GM06990 (cell line): ENCODE measurements at regions not wholly inside any gene's neighbourhood (a gene's known extent, or its start where the extent isn't known, plus 50 kb on each side); places are given as distances from the start of the nearest gene placed in this dataset.

Experiments used
- DNase-seq: peaks from one replicate; pipeline ENCODE4 v3.0.0-alpha.2; 2011; ENCODE audit not compliant: insufficient read length; ENCODE audit errors: extremely low read depth
- H3K27me3 ChIP-seq: replicated peaks from 2 replicates; pipeline ENCODE4 v1.6.0; 2011; ENCODE audit warnings: low read length; ENCODE audit not compliant: control insufficient read depth, insufficient read depth
- H3K36me3 ChIP-seq: 2 replicates; pipeline ENCODE4 v1.5.1; 2011; ENCODE audit warnings: low read length; ENCODE audit not compliant: control insufficient read depth, insufficient read depth
- H3K4me3 ChIP-seq: replicated peaks from 2 replicates; pipeline ENCODE4 v1.5.1; 2011; ENCODE audit warnings: low read depth, mild to moderate bottlenecking, control low read depth, low read length
- CTCF ChIP-seq: IDR thresholded peaks from 2 replicates; pipeline ENCODE4 v1.5.1; 2011; ENCODE audit warnings: low read length, control low read depth, mild to moderate bottlenecking, inconsistent platforms; ENCODE audit not compliant: insufficient read depth, poor library complexity, severe bottlenecking

DNA sequence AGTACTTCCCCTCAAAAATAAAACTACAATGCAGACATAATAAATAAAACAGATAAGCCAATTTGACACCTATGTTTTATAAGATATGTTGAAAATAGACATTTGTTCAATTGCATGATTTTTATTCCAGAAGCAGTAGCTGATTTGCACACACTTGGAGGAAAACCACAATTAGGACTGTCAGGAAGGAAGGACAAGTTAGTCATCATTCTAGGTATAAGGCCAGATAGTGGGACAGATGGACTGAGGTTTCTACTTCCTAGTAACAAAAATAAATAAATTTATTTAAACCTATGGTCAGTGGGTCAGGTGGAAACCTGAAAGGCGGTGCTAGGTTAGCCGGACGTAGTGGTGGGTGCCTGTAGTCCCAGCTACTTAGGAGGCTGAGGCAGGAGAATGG lies 141.8 kb upstream of the RASSF8 start:
- DNase-seq = no peak
- Histone ChIP-seq H3K36me3 (no peaks in the 10 kb centered on the region), H3K27me3 (no peaks in the 10 kb centered on the region; the same call in 1 of the 2 replicates), H3K4me3 (no peak overlapping the region)
- no peak for TF ChIP-seq CTCF

DNA sequence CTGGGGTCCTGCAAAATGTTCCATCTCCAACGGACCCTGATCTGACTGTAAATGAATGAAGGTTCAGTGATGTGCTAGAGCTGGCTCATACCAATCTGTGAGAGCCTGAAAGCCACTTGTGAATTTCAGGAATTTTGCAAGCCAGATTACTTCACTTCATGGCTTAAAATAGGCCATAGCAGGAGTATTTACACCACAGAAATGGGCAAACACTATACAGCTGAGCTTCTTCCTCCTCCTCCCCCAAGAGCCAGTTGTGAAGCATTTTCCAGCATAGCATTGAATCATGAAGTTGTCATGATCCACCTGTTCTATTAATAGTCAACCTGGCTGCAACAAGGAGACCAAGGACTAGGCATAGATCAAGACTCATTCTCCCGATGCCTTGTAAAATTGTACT lies 141.3 kb upstream of the RASSF8 start:
- DNase-seq = no peak
- TF ChIP-seq CTCF = no peak
- Histone ChIP-seq H3K36me3 (no peaks in the 10 kb centered on the region), H3K4me3 (no peak overlapping the region), H3K27me3 (no peaks in the 10 kb centered on the region; the same call in 1 of the 2 replicates)

DNA sequence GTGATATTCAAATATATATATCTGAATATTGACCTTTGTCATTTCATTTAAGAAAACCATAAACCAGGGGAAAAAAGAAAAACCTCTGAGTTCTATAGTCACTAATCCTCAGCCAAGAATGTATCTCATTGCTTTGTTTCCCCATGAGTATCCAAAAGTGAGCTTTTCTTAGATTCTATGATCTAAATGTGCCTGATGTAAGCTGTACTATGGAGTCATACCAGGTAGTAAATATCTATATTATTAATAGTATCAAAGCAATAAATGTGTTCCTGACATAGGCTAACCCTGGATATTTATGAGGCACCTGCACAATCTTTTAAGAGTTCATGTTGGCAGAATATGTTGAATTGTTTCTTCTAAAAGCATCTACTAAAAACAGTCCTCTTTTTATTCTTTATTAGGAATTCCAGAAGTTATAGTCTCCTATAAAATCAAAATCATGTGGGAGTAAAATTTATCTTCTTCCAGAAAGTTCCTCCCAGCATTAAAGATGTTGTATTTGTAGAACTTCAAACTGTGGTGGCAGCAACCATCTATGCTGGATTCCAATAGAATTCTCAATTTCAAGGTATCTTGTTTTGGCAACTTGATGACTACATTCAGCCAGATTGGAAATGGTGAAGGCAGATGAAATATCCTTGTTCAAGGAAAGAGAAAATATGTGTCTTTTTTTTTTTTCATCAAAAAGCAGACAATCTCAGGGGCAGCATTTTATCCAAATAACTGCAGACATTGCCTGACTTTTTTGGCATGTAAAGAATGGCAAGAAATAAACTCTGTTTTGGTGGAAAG lies 139.7 kb upstream of the RASSF8 start:
- H3K27me3 ChIP-seq = no peaks in the 10 kb centered on the region; the same call in 1 of the 2 replicates
- H3K4me3 ChIP-seq = no peak overlapping the region
- DNase-seq = no peak
- H3K36me3 ChIP-seq = no peaks in the 10 kb centered on the region
- no peak for TF ChIP-seq CTCF

- no peak for TF ChIP-seq CTCF
- H3K27me3 ChIP-seq = no peaks in the 10 kb centered on the region; the same call in none of the 2 replicates
- H3K4me3 ChIP-seq = no peak overlapping the region
- no peaks in the 10 kb centered on the region for H3K36me3 ChIP-seq
- DNase-seq = no peak
Measured at GRCh38 chr12:25819691-25820090, 138.8 kb upstream of the RASSF8 start.

DNA sequence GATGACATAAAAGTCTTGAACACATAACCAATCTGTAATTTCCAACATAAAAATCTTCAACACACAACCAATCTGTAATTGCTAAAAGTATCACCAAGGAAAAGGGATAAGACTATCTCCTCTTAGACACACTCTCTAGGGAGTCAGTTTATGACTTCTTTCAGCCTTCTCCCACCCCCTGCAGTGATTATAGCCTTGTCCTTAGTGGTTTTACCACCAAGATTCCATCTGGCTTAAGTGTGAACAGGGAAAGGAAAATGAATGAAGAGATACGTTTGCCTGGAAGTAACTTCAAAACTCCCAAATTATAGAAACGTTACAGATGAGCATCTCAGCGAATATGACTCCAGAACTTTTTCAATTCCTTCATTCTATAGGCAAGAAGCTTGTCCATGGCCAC lies 136.2 kb upstream of the RASSF8 start:
- H3K36me3 ChIP-seq = no peaks in the 10 kb centered on the region
- TF ChIP-seq CTCF = no peak
- no peak overlapping the region for H3K4me3 ChIP-seq
- no peaks in the 10 kb centered on the region; the same call in none of the 2 replicates for H3K27me3 ChIP-seq
- DNase-seq = no peak
